Lower leg skin (tissue), 3 donors: ENCODE measurements at regions not wholly inside any gene's neighbourhood (a gene's known extent, or its start where the extent isn't known, plus 50 kb on each side); places are given as distances from the start of the nearest gene placed in this dataset.

ENCODE experiments used
- POLR2A ChIP-seq, 2 donors: fragments of 450-650 bp; IDR thresholded peaks; one replicate each; pipeline ENCODE4 v1.6.1; 2016 to 2017; ENCODE audit warnings: antibody characterized with exemption in 2 of 2, mild to moderate bottlenecking in 1 of 2, moderate library complexity in 1 of 2
- TF ChIP-seq, protein P1 (sequence below), 3 donors: fragments of 450-650 bp; IDR thresholded peaks; one replicate each; pipeline ENCODE4 v1.5.1; 2016; ENCODE audit warnings: antibody characterized with exemption in 3 of 3, mild to moderate bottlenecking in 3 of 3, moderate library complexity in 2 of 3

- TF ChIP-seq, protein P1, sequence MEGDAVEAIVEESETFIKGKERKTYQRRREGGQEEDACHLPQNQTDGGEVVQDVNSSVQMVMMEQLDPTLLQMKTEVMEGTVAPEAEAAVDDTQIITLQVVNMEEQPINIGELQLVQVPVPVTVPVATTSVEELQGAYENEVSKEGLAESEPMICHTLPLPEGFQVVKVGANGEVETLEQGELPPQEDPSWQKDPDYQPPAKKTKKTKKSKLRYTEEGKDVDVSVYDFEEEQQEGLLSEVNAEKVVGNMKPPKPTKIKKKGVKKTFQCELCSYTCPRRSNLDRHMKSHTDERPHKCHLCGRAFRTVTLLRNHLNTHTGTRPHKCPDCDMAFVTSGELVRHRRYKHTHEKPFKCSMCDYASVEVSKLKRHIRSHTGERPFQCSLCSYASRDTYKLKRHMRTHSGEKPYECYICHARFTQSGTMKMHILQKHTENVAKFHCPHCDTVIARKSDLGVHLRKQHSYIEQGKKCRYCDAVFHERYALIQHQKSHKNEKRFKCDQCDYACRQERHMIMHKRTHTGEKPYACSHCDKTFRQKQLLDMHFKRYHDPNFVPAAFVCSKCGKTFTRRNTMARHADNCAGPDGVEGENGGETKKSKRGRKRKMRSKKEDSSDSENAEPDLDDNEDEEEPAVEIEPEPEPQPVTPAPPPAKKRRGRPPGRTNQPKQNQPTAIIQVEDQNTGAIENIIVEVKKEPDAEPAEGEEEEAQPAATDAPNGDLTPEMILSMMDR (IDR thresholded peaks at IDR 0.05), result no peak
- TF ChIP-seq POLR2A (IDR thresholded peaks at IDR 0.05), result no peak
Measured at GRCh38 chr19:30690525-30690924, 318.3 kb downstream of the ZNF536 start.
